GM19324 (cell line): ENCODE measurements at regions not wholly inside any gene's neighbourhood (a gene's known extent, or its start where the extent isn't known, plus 50 kb on each side); places are given as distances from the start of the nearest gene placed in this dataset.
"Not testable (repeated sequence)": the region's sequence is repeated elsewhere in the genome, so short reads cannot be mapped to it uniquely, and the experiment has no call there.

Experiments used
- ATAC-seq: cut with Tn5 transposase; IDR thresholded peaks from one replicate; pipeline ENCODE4 v1.9.1; 2021; ENCODE audit warnings: mild to moderate bottlenecking, moderate library complexity; ENCODE audit not compliant: unreplicated experiment, low FRiP score

DNA sequence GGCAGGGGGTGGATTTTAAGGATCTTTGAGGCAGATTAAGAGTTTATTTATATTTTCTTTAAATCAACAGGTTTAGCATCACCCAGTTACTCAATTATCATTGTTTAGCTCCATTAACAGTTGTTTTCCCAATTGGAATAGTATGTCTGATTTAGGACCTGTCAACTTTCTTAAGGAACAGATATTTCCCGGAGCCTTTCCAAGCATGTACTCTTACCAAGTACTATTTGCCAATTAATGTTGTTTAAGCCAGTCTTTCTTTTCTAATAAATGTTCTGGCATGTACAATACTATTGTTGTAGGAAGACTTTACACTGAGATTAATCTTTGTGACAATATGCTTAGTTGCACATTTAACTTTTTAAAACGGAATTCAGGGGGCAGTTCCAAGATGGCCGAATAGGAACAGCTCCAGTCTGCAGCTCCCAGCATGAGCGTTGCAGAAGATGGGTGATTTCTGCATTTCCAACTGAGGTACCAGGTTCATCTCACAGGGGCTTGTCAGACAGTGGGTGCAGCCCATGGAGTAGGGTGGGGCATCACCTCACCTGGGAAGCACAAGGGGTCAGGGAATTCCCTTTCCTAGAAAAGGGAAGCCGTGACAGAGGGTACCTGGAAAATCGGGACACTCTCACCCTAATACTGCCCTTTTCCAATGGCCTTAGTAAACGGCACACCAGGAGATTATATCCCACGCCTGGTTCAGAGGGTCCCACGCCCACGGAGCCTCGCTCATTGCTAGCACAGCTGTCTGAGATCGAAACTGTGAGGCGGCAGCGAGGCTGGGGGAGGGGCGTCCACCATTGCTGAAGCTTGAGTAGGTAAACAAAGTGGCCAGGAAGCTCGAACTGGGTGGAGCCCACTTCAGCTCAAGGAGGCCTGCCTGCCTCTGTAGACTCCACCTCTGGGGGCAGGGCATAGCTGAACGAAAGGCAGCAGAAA lies 173.7 kb downstream of the LRRC70 start:
- not testable (repeated sequence) for ATAC-seq

DNA sequence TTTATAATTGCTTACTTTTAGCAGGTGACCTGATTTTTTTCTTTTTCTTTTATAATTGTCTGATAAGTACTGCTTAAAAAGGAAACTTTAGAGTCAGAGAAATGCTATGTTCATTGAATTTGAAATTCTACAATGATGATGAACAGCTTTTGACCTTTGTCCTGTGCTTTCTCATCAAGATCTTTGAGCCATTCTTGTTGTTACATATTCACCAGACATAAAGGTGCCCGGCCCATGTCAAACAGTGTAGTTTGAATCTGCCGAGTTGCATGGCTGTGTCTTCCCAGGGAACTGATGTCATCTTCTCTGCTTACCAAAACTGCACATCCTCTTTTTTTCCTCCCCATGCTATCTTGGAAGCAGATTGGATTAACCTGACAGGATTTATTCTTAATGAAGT lies 163.6 kb downstream of the LRRC70 start:
- ATAC-seq = no peak

GRCh38 chr5:62741761-62742160 lies 163.1 kb downstream of the LRRC70 start:
- ATAC-seq = no peak

GRCh38 chr5:62737766-62738165 lies 159.1 kb downstream of the LRRC70 start:
- ATAC-seq = no peak

GRCh38 chr5:62732677-62733121 lies 154.1 kb downstream of the LRRC70 start:
- no peak for ATAC-seq

GRCh38 chr5:62731022-62731421 lies 152.4 kb downstream of the LRRC70 start:
- no peak for ATAC-seq

DNA sequence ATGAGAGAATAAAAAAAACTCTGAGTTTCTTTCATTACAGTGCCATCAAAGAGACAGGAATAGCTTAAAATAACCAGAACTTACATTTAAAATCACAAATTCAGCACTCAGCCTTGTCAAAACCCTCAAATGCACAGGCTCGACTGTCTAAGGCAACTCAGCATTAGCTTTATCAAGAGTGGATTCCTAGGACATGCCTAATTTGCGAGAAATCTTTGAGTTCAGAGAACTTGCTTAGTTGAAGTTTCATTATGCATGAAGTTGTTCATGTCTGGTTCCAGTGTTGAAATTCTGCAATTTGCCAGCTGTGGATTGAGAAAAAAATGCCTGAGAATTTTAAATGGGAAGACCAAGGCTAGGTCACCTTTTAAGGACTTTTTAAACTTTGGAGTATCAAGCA lies 151.1 kb downstream of the LRRC70 start:
- ATAC-seq = no peak

GRCh38 chr5:62727861-62728260 lies 149.2 kb downstream of the LRRC70 start:
- no peak for ATAC-seq

DNA sequence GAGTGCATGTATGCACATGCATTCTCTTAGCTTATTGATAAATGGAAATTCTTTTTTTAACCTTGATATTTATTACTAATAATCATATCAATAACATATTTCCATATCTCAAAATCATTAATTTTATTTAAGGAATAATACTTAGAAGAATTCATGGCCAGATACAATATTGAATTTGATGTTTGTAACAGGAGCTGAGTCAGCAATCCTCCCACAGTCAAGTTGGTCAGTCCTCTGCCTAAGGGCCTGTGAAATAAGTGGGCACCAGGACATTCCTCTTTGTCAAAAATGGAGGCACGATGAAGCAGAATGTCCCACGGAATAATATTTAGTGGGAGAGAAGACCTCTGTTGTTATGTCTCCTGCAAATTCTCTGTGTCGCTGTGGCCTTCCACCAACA lies 148.6 kb downstream of the LRRC70 start:
- ATAC-seq = no peak

DNA sequence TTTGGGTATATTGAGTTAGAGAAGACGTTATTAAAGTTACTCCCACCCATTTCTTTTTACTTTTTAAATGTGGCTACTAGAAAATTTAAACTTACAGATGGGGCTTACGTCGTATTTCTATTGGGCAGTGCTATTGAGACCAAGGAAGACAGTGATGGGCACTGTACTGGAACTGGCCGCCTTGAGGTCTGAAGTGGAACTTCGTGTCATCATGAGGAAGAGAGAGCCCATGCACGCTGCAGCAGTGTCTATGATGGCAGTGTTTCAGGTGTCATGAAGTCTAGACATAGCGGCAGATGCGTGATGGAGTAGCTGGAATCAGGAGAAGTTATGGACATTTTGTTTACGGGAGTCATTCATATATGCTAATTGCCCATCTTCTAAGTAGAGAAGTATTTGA lies 143.7 kb downstream of the LRRC70 start:
- ATAC-seq = no peak

DNA sequence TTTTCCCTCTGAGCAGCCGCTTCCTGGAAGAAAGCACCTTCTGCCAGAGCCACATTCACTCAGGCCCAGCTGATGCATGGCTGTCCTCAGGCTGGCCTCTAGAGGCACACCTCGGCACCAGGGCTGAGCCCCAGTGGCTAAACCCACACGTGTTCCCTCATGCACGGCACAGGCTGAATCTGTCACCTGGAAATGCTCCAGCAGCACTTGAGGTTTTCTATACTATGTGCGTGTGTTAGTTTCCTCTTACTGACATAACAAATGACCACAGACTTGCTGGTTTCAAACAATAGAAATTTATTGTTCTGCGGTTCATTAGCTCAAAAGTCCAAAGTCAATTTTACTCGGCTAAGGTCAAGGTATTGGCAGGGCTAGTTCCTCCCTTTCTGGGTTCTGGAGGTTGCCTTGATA lies 141.4 kb downstream of the LRRC70 start:
- ATAC-seq = peak; percentile 95

DNA sequence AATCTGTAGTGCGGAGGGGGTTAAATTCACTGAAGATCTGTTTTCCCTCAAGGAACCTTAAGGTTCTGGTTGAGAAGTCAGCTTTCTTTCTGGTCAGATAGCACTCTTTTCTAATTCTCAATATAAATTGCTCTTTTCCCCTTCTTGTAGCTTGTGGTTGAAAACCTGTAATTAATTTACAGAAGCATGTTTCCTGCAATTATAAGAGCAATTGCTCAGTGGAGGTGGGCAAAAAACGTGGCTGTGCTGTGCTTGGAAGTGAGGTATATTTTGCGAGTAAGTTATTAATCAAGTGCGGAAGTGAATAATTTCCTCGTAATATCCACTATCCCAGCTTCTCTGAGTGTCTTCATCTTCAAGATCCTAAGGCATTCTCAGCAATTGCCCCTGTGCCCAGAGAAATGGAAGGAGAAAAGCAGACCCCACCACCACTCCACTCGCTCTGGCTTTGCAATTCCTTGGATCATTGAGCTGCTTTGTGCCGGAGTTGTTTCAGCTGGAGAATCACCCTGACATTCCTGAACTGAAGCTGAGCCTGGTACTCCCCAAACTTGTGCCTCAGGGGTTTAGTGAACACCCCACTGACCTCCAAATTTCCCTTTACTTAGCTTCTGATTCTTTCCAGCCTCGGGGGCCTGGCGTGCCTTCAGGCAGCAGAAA lies 140.6 kb downstream of the LRRC70 start:
- ATAC-seq = no peak

DNA sequence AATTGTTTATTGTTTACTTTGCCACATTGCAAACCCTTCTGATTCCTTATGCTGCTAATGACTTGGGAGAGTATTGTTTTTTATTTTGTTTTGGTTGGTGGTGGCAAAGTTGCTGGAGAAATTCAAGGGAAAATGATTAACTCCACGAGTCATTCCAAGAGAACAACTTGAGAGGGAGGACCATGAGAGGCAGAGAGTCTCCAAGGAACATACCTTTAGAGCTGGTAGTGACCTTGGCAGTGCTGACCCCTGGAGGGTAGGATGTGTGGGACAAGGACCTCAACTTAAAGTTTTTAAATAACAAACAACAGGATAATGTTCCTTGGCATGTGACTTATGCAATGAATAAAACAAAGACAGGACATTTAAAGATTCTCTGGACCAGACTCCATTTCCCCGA lies 139.7 kb downstream of the LRRC70 start:
- no peak for ATAC-seq

DNA sequence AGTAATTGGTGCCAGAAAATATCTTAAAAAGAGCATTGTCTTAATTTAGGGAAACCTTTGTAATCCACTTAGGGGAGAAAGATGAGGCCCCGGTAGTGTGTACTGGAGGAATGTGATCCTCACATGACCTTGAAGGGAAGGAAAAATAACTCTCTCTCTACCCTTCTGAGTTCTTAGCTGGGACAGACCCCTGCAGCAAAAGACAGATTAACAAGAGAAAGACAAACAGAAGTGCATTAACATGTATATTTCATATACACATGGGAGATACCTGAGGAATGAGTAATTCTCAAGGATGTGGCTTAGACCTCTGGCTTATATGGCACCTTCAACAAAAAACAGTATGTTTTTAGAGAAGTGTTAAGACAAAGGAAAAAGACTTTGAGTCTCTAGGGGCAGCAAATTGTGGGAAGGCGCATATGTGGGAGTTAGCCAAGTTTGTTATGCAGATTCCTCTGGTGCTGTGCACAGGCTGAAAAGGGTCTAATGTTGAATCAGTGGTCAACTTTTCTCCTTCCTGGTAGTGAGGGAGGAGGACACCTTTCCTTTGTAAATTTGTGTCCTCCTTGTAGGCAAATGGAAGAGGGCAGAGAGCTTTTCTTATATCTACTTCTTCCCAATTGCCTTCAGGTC lies 138.8 kb downstream of the LRRC70 start:
- ATAC-seq = no peak

- ATAC-seq = no peak
Measured at GRCh38 chr5:62714296-62714695, 135.7 kb downstream of the LRRC70 start.

- ATAC-seq = no peak
Measured at GRCh38 chr5:62708481-62709325, 130.1 kb downstream of the LRRC70 start.

- ATAC-seq = no peak
Measured at GRCh38 chr5:62707563-62707962, 128.9 kb downstream of the LRRC70 start.

- ATAC-seq = no peak
Measured at GRCh38 chr5:62707131-62707530, 128.5 kb downstream of the LRRC70 start.

DNA sequence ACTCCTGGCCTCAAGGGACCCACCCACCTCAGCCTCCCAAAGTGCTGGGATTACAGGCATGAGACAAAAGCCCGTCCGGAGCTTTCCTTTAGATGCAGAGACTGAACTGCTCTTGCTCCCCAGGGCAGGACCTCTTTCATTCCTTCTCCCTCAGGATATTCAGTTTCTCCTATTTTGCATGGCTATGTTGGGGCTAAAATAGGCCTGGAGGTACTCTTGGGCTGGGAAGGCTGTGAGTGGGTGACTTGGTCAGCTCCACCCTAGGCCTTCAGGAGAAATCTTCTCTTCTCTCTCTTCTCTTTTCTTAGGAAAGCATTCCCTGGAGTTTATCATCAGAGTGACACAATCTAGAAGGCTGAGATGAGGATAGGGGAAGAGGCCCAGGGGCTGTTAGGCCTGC lies 126.4 kb downstream of the LRRC70 start:
- no peak for ATAC-seq

GRCh38 chr5:62702126-62702525 lies 123.5 kb downstream of the LRRC70 start:
- no peak for ATAC-seq
